ENCODE measurements at regions not wholly inside any gene's neighbourhood (a gene's known extent, or its start where the extent isn't known, plus 50 kb on each side); places are given as distances from the start of the nearest gene placed in this dataset.

GRCh38 chr1:219445864-219446263 is 167.0 kb downstream of the ZC3H11B start:
- TF ChIP-seq EZH2 (IDR thresholded peaks at IDR 0.05; ENCODE audit: low read depth) = no peak
- TF ChIP-seq, protein P1, sequence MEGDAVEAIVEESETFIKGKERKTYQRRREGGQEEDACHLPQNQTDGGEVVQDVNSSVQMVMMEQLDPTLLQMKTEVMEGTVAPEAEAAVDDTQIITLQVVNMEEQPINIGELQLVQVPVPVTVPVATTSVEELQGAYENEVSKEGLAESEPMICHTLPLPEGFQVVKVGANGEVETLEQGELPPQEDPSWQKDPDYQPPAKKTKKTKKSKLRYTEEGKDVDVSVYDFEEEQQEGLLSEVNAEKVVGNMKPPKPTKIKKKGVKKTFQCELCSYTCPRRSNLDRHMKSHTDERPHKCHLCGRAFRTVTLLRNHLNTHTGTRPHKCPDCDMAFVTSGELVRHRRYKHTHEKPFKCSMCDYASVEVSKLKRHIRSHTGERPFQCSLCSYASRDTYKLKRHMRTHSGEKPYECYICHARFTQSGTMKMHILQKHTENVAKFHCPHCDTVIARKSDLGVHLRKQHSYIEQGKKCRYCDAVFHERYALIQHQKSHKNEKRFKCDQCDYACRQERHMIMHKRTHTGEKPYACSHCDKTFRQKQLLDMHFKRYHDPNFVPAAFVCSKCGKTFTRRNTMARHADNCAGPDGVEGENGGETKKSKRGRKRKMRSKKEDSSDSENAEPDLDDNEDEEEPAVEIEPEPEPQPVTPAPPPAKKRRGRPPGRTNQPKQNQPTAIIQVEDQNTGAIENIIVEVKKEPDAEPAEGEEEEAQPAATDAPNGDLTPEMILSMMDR (conservative IDR thresholded peaks at IDR 0.05) = no peak
